Gastrocnemius medialis (tissue), 4 donors: ENCODE measurements at regions not wholly inside any gene's neighbourhood (a gene's known extent, or its start where the extent isn't known, plus 50 kb on each side); places are given as distances from the start of the nearest gene placed in this dataset.

Experiments used
- ATAC-seq, 2 donors: fragments of 150-250 bp; one replicate each; pipeline ENCODE4 v1.9.1; 2016
- DNase-seq, 2 donors: peaks; one replicate each; pipeline ENCODE4 v3.0.0-alpha.2; 2019
- H3K27ac ChIP-seq, 4 donors: fragments of 200-600 bp; sonication (generic); 1 replicate in 1 of 4; 2 replicates in 3 of 4; pipeline ENCODE4 v1.5.1; 2016 to 2018; ENCODE audit warnings: mild to moderate bottlenecking in 2 of 4, moderate library complexity in 1 of 4
- H3K27me3 ChIP-seq, 3 donors: fragments of 200-600 bp; sonication (generic) in 2 of 3; 1 replicate in 1 of 3; 2 replicates in 2 of 3; pipeline versions ENCODE4 v1.5.1 to v1.6.0; 2016 to 2019; ENCODE audit warnings: mild to moderate bottlenecking in 1 of 3, moderate library complexity in 1 of 3
- H3K36me3 ChIP-seq, 2 donors: fragments of 200-600 bp; sonication (generic) in 1 of 2; one replicate each; pipeline ENCODE4 v1.5.1; 2017 to 2018
- H3K4me1 ChIP-seq, 2 donors: fragments of 200-600 bp; sonication (generic) in 1 of 2; one replicate each; pipeline ENCODE4 v1.5.1; 2016 to 2017; ENCODE audit warnings: mild to moderate bottlenecking in 2 of 2
- H3K4me3 ChIP-seq, 4 donors: fragments of 200-600 bp; sonication (generic) in 3 of 4; 1 replicate in 1 of 4; 2 replicates in 3 of 4; pipeline ENCODE4 v1.5.1; 2016 to 2019; ENCODE audit warnings: mild to moderate bottlenecking in 2 of 4
- H3K9me3 ChIP-seq, 3 donors: fragments of 200-600 bp; sonication (generic) in 2 of 3; 1 replicate in 1 of 3; 2 replicates in 2 of 3; pipeline ENCODE4 v1.5.1; 2016 to 2019
- POLR2A ChIP-seq, 2 donors: fragments of 450-650 bp; IDR thresholded peaks; one replicate each; pipeline ENCODE4 v1.6.1; 2017; ENCODE audit warnings: antibody characterized with exemption in 2 of 2, mild to moderate bottlenecking in 2 of 2, moderate library complexity in 2 of 2
- in situ Hi-C, 4 donors: fragments of 200-750 bp; cut with MboI; loops; one replicate each; pipeline versions ENCODE4 v1.15.0 to v1.8.0; 2017; ENCODE audit warnings: low sequenced_read_pairs in 4 of 4
- intact Hi-C: fragments of 100-400 bp; cut with DNase I; formaldehyde crosslinking; loops from one replicate; pipeline ENCODE4 v1.15.1; 2023; ENCODE audit warnings: low total_unique reads
- TF ChIP-seq, protein P1 (sequence below), 5 experiments: fragments of 450-650 bp in 3 of 5; fragments of 200-600 bp in 2 of 5; sonication (generic) in 2 of 5; IDR thresholded peaks in 4 of 5; conservative IDR thresholded peaks in 1 of 5; 1 replicate in 4 of 5; 2 replicates in 1 of 5; pipeline ENCODE4 v1.5.1; 2016 to 2019; ENCODE audit warnings: antibody characterized with exemption in 5 of 5, mild to moderate bottlenecking in 3 of 5, moderate library complexity in 3 of 5

DNA sequence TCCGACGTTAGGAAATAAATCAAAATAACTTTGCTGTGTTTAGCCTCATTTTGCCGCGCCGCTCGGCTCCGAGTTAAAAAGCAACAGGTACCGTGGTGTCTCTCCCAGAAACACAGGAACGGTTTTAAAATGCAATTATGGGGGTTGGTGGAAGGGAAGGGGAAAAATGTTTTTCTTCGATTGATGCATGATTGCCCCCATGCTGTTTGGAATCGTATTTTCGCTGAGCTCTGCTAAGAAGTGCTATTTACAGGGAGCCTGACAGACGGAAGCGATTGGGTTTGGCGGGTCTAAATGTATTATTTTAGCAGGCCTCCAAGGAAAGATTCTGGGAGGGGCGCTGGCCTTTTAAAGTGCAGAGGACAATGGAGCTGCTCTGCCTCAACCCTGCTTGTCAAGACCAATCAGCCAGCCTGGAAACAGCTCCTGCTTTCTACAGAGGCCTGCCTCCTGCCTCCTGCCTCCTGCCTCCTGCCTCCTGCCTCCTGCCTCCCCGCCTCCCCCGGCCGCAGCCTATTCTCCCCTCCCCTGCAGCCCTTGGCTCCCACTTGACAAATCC lies 156.7 kb upstream of the TLE3 start:
- Histone ChIP-seq H3K9me3 (no peaks in the 10 kb centered on the region), H3K36me3 (no peaks in the 10 kb centered on the region), H3K4me3 (no peak overlapping the region), H3K4me1 (peaks cover 4 to 8% of the 10 kb centered on the region in 2 donors), H3K27me3 (no peaks in the 10 kb centered on the region), H3K27ac (no peak overlapping the region)
- no peak for ATAC-seq
- in situ Hi-C loops: no loop called here
- DNase-seq: no peak
- TF ChIP-seq, protein P1, sequence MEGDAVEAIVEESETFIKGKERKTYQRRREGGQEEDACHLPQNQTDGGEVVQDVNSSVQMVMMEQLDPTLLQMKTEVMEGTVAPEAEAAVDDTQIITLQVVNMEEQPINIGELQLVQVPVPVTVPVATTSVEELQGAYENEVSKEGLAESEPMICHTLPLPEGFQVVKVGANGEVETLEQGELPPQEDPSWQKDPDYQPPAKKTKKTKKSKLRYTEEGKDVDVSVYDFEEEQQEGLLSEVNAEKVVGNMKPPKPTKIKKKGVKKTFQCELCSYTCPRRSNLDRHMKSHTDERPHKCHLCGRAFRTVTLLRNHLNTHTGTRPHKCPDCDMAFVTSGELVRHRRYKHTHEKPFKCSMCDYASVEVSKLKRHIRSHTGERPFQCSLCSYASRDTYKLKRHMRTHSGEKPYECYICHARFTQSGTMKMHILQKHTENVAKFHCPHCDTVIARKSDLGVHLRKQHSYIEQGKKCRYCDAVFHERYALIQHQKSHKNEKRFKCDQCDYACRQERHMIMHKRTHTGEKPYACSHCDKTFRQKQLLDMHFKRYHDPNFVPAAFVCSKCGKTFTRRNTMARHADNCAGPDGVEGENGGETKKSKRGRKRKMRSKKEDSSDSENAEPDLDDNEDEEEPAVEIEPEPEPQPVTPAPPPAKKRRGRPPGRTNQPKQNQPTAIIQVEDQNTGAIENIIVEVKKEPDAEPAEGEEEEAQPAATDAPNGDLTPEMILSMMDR (IDR thresholded peaks at IDR 0.05 in 4 of 5, conservative IDR thresholded peaks at IDR 0.05 in 1 of 5): no peak
- no peak for TF ChIP-seq POLR2A (IDR thresholded peaks at IDR 0.05)
- intact Hi-C loops: no loop called here

DNA sequence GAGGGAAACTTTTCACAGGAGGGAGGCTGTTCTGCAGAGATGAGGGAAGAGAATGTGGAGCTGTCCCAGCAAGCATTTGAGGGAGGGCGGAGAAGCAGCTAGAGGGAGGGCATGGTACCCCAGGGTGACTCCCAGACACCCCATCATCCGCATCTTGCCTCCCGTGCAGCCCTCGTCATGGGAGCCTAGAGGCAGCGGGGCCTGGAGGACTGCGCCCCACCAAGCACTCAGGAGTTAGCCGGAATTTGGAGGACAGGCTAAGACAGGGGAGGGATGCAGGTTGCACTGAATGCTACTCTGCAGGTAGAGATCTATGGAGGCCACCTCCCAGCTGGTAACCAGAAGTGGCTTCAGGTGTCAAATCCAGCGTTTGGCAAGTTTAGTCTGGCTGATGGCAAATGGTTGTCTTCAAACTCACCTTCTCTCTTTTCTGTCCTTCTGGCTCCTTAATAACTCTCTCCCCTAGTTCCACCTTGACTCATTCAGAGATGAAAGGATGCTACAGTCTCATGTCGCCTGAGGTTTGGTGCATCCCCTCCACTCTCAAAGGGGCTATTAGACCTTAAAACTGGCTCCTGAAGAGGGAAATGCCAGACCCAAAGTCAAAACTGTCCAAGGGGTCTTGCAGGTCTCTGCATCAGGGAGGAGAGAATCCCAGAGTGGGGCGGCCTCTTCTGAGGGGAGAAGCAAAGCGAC lies 155.9 kb upstream of the TLE3 start:
- H3K27ac ChIP-seq: no peak overlapping the region
- intact Hi-C loops: no loop called here
- no peak for TF ChIP-seq POLR2A (IDR thresholded peaks at IDR 0.05)
- TF ChIP-seq, protein P1 (IDR thresholded peaks at IDR 0.05 in 4 of 5, conservative IDR thresholded peaks at IDR 0.05 in 1 of 5): no peak
- H3K4me1 ChIP-seq: peaks cover 3% of the 10 kb centered on the region in 2 donors
- no peaks in the 10 kb centered on the region for H3K27me3 ChIP-seq
- in situ Hi-C loops: no loop called here
- DNase-seq (no peak), ATAC-seq (no peak)
- no peaks in the 10 kb centered on the region for H3K9me3 ChIP-seq
- H3K36me3 ChIP-seq: no peaks in the 10 kb centered on the region
- no peak overlapping the region for H3K4me3 ChIP-seq

DNA sequence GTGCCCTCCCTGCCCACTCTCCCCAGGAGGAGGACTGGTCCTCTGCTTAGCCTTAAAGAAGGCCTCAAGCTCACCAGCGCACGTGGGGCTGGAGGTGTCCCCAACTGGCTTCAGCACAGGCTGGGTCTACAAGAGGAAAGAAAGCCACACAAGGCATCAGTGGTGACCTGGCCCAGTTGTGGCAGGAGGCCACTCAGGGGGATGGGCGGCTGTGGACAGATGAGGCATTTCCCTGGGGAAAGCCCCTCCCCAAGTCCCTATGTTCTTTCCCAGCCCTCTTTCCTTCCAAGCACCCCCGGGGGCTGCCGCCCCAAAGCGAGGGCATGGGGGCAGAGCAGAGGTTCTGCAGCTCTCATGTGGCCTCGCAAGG lies 155.2 kb upstream of the TLE3 start:
- H3K27me3 ChIP-seq: no peaks in the 10 kb centered on the region
- in situ Hi-C loops: no loop called here
- intact Hi-C loops: no loop called here
- no peaks in the 10 kb centered on the region for H3K9me3 ChIP-seq
- H3K4me3 ChIP-seq: no peak overlapping the region
- TF ChIP-seq, protein P1 (IDR thresholded peaks at IDR 0.05 in 4 of 5, conservative IDR thresholded peaks at IDR 0.05 in 1 of 5): no peak
- TF ChIP-seq POLR2A (IDR thresholded peaks at IDR 0.05): no peak
- ATAC-seq: no peak
- no peaks in the 10 kb centered on the region for H3K36me3 ChIP-seq
- H3K27ac ChIP-seq: no peak overlapping the region
- no peak for DNase-seq
- H3K4me1 ChIP-seq: no peaks in the 10 kb centered on the region

DNA sequence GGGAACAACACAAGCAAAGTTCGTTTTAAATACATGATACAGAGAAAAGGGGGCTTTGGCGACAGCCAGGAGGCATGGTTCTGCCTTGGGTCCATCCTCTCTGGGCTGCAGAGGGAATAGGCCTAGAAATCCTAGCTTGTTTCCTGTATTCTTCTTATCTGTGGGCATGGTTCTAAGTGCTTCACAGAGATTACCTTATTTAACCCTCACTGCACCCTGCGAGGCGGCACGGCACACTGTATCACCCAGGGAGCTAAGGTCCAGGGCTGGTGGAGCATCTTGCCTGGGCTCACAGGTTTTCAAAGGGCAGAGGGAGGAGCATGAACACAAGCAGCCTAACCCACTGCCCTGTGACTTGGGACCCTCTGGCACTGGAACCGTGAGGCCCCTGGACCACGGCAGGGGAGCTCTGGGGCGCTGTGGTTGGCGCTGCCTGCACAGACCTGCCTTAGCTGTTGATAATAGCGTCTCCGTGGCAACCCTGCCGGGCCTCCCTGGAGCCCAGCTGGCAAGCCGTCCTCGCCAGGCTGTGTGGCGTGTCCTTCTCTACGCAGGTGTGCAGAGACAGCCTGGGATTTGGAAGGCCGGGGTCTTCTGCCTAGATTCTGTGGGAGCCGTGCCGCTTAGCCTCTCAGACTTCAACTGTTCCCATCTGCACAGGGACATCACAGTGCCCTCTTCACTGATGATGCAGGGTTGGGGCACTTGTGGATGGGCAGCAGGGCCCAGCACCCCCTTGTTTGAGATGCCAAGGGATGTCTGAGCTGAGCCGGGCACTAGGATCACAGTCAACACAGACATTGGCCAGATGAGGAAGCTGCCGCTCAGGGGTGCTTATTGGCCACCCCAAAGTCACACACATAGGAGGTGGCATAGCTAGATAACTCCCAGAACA lies 154.6 kb upstream of the TLE3 start:
- intact Hi-C loops: no loop called here
- ATAC-seq (no peak), DNase-seq (no peak)
- TF ChIP-seq POLR2A (IDR thresholded peaks at IDR 0.05): no peak
- TF ChIP-seq, protein P1 (IDR thresholded peaks at IDR 0.05 in 4 of 5, conservative IDR thresholded peaks at IDR 0.05 in 1 of 5): no peak
- no peak overlapping the region for H3K4me3 ChIP-seq
- H3K9me3 ChIP-seq: no peaks in the 10 kb centered on the region
- no peak overlapping the region for H3K27ac ChIP-seq
- H3K27me3 ChIP-seq: no peaks in the 10 kb centered on the region
- no peaks in the 10 kb centered on the region for H3K36me3 ChIP-seq
- no peaks in the 10 kb centered on the region for H3K4me1 ChIP-seq
- in situ Hi-C loops: no loop called here
